Endothelial cell of umbilical vein (primary cell): ENCODE measurements at regions not wholly inside any gene's neighbourhood (a gene's known extent, or its start where the extent isn't known, plus 50 kb on each side); places are given as distances from the start of the nearest gene placed in this dataset.

Source experiments
- BruUV-seq: library from RNA; stranded (reverse); fragments of 400-500 nt; replicated peaks from 2 replicates; lab custom pipeline; 2021; lab: Mats Ljungman, UMichigan
- CTCF ChIA-PET: fragments of 300-600, 350-600 bp; sonication (Branson Sonifier 250); formaldehyde crosslinking; loops from one replicate; lab custom pipeline; 2021; ENCODE audit warnings: antibody characterized with exemption, inconsistent platforms; lab: Charles Lee
- POLR2A ChIA-PET: fragments of 300-600, 350-600 bp; sonication (Branson Sonifier 250); formaldehyde crosslinking; loops from one replicate; lab custom pipeline; 2021; ENCODE audit warnings: antibody characterized with exemption, inconsistent platforms; lab: Charles Lee
- DNase-seq: peaks from one replicate; pipeline ENCODE4 v3.0.0-alpha.2; 2011; ENCODE audit warnings: low read depth, low spot score
- FAIRE-seq: peaks from 2 replicates; lab custom pipeline; 2011; peaks lifted over from hg19 to GRCh38; lab: Jason Lieb, UNC
- H2AFZ ChIP-seq: 2 replicates; pipeline ENCODE4 v1.6.0; 2012; ENCODE audit warnings: low read depth, low read length, control low read depth, inconsistent platforms
- H3K27ac ChIP-seq: 2 replicates; pipeline ENCODE4 v1.5.1; 2011; ENCODE audit warnings: low read depth, mild to moderate bottlenecking, control low read depth, low read length, moderate library complexity; ENCODE audit not compliant: insufficient read depth
- H3K27me3 ChIP-seq, 2 experiments: 2 replicates each; pipeline versions ENCODE4 v1.6.0 to v1.6.1; 2011; ENCODE audit warnings: low read length in 2 of 2, mixed read lengths in 1 of 2; ENCODE audit not compliant: control insufficient read depth in 2 of 2, insufficient read depth in 2 of 2
- H3K36me3 ChIP-seq, 2 experiments: 2 replicates in 1 of 2; 3 replicates in 1 of 2; pipeline ENCODE4 v1.5.1; 2011; ENCODE audit warnings: low read length in 2 of 2, mild to moderate bottlenecking in 1 of 2, moderate library complexity in 1 of 2; ENCODE audit not compliant: control insufficient read depth in 2 of 2, insufficient read depth in 2 of 2; ENCODE audit errors: extremely low read depth in 1 of 2
- H3K4me1 ChIP-seq: 3 replicates; pipeline ENCODE4 v1.5.1; 2011; ENCODE audit warnings: mild to moderate bottlenecking, low read length; ENCODE audit not compliant: control insufficient read depth, insufficient read depth; ENCODE audit errors: extremely low read depth
- H3K4me2 ChIP-seq: 2 replicates; pipeline ENCODE4 v1.6.1; 2011; ENCODE audit warnings: low read length, control low read depth, mixed read lengths; ENCODE audit not compliant: insufficient read depth
- H3K4me3 ChIP-seq, 3 experiments: fragments of 200-600 bp in 1 of 3; sonication (generic), shearing (Covaris generic) in 1 of 3; replicated peaks in 1 of 3; 2 replicates each; pipeline ENCODE4 v1.5.1; 2011 to 2016; ENCODE audit warnings: control low read depth in 3 of 3, low read length in 3 of 3, mild to moderate bottlenecking in 2 of 3, inconsistent platforms in 1 of 3, low read depth in 1 of 3, moderate library complexity in 1 of 3; ENCODE audit not compliant: insufficient read depth in 1 of 3
- H3K79me2 ChIP-seq: 2 replicates; pipeline ENCODE4 v1.6.0; 2012; ENCODE audit warnings: low read length, inconsistent platforms; ENCODE audit not compliant: control insufficient read depth, insufficient read depth
- H3K9ac ChIP-seq: replicated peaks from 2 replicates; pipeline ENCODE3; 2011; ENCODE audit warnings: low read length, control low read depth; ENCODE audit not compliant: insufficient read depth; ENCODE audit errors: extremely low read depth
- H3K9me1 ChIP-seq: replicated peaks from 3 replicates; pipeline ENCODE4 v1.6.0; 2011; ENCODE audit warnings: mild to moderate bottlenecking, low read length; ENCODE audit not compliant: control insufficient read depth, insufficient read depth; ENCODE audit errors: extremely low read depth
- H3K9me3 ChIP-seq: replicated peaks from 2 replicates; pipeline ENCODE4 v1.5.1; 2012; ENCODE audit warnings: low read length, inconsistent platforms; ENCODE audit not compliant: control insufficient read depth, insufficient read depth
- H4K20me1 ChIP-seq: replicated peaks from 2 replicates; pipeline ENCODE3; 2011; ENCODE audit warnings: mild to moderate bottlenecking, low read length; ENCODE audit not compliant: control insufficient read depth, insufficient read depth; ENCODE audit errors: extremely low read depth
- EZH2 ChIP-seq: IDR thresholded peaks from 2 replicates; pipeline ENCODE4 v1.6.1; 2012; ENCODE audit warnings: borderline replicate concordance, low read depth, mild to moderate bottlenecking, moderate library complexity, low read length, inconsistent platforms; ENCODE audit not compliant: severe bottlenecking
- FOS ChIP-seq: IDR thresholded peaks from 2 replicates; pipeline ENCODE4 v1.6.1; 2011; ENCODE audit warnings: mild to moderate bottlenecking, low read length, moderate library complexity, borderline replicate concordance; ENCODE audit not compliant: insufficient read depth
- GATA2 ChIP-seq: IDR thresholded peaks from 2 replicates; pipeline ENCODE4 v1.7.0; 2011; ENCODE audit warnings: low read depth, mild to moderate bottlenecking, moderate library complexity, mixed read lengths, low read length; ENCODE audit not compliant: insufficient read length, insufficient read depth
- JUN ChIP-seq: IDR thresholded peaks from 2 replicates; pipeline ENCODE4 v1.6.1; 2011; ENCODE audit warnings: borderline replicate concordance, low read depth; ENCODE audit not compliant: insufficient read length, insufficient read depth
- MYC ChIP-seq: IDR thresholded peaks from one replicate; pipeline ENCODE4 v1.6.1; 2011; ENCODE audit warnings: mild to moderate bottlenecking, low read depth, low read length
- POLR2A ChIP-seq: IDR thresholded peaks from 2 replicates; pipeline ENCODE4 v1.6.1; 2012; ENCODE audit warnings: low read depth, mild to moderate bottlenecking, control low read depth, low read length
- POLR2AphosphoS5 ChIP-seq: IDR thresholded peaks from 2 replicates; pipeline ENCODE4 v1.6.1; 2012; ENCODE audit warnings: low read depth, mild to moderate bottlenecking, control low read depth, low read length, moderate library complexity; ENCODE audit not compliant: insufficient read depth
- dilution Hi-C: fragments of 300-500 bp; cut with MboI; formaldehyde crosslinking; loops from one replicate; pipeline ENCODE4 v1.15.0; 2019; ENCODE audit warnings: low sequenced_read_pairs; ENCODE audit not compliant: extremely low pct_ligation_motif_present
- intact Hi-C: fragments of 100-400 bp; cut with micrococcal nuclease; formaldehyde crosslinking; loops from one replicate; pipeline ENCODE4 v1.10.0; 2022
- TF ChIP-seq, protein P1 (sequence below): IDR thresholded peaks from 2 replicates; pipeline ENCODE4 v1.6.1; 2011; ENCODE audit not compliant: insufficient read depth, insufficient read length
- TF ChIP-seq, protein P2 (sequence below), 2 donors: IDR thresholded peaks; 1 replicate in 1 of 2; 2 replicates in 1 of 2; pipeline ENCODE4 v1.5.1; 2011; ENCODE audit warnings: low read length in 2 of 2, mild to moderate bottlenecking in 2 of 2, moderate library complexity in 2 of 2, control low read depth in 1 of 2, inconsistent platforms in 1 of 2, low read depth in 1 of 2; ENCODE audit not compliant: insufficient read depth in 1 of 2; ENCODE audit errors: extremely low read depth in 1 of 2

- Histone ChIP-seq H3K9me1 (no peaks in the 10 kb centered on the region), H3K27me3 (no peaks in the 10 kb centered on the region), H3K9ac (no peak overlapping the region), H3K27ac (no peak overlapping the region), H3K4me2 (no peak overlapping the region), H2AFZ (no peak overlapping the region), H3K36me3 (no peaks in the 10 kb centered on the region), H4K20me1 (no peaks in the 10 kb centered on the region), H3K4me1 (no peaks in the 10 kb centered on the region), H3K9me3 (peaks cover 8% of the 10 kb centered on the region), H3K79me2 (no peaks in the 10 kb centered on the region), H3K4me3 (no peak overlapping the region)
- intact Hi-C loops = no loop called here
- dilution Hi-C loops = no loop called here
- TF ChIP-seq FOS = no peak
- TF ChIP-seq GATA2 = no peak
- TF ChIP-seq, protein P1, sequence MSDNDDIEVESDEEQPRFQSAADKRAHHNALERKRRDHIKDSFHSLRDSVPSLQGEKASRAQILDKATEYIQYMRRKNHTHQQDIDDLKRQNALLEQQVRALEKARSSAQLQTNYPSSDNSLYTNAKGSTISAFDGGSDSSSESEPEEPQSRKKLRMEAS = no peak
- TF ChIP-seq POLR2AphosphoS5 = no peak
- TF ChIP-seq, protein P2, sequence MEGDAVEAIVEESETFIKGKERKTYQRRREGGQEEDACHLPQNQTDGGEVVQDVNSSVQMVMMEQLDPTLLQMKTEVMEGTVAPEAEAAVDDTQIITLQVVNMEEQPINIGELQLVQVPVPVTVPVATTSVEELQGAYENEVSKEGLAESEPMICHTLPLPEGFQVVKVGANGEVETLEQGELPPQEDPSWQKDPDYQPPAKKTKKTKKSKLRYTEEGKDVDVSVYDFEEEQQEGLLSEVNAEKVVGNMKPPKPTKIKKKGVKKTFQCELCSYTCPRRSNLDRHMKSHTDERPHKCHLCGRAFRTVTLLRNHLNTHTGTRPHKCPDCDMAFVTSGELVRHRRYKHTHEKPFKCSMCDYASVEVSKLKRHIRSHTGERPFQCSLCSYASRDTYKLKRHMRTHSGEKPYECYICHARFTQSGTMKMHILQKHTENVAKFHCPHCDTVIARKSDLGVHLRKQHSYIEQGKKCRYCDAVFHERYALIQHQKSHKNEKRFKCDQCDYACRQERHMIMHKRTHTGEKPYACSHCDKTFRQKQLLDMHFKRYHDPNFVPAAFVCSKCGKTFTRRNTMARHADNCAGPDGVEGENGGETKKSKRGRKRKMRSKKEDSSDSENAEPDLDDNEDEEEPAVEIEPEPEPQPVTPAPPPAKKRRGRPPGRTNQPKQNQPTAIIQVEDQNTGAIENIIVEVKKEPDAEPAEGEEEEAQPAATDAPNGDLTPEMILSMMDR (IDR thresholded peaks at IDR 0.05; ENCODE audit: extremely low read depth in 1 of 2, insufficient read depth in 1 of 2, low read depth in 1 of 2, low read length in 2 of 2) = no peak
- TF ChIP-seq MYC = no peak
- no peak for TF ChIP-seq JUN
- no peak for TF ChIP-seq EZH2
- no peak for TF ChIP-seq POLR2A
- no peak for DNase-seq
- ChIA-PET CTCF (no interaction called here), POLR2A (no interaction called here)
- no TSS peak for BruUV-seq
- FAIRE-seq = no peak
Measured at GRCh38 chr7:49398236-49398635, 375.2 kb upstream of the VWC2 start.
